Stomach (tissue), 4 donors: ENCODE measurements at regions not wholly inside any gene's neighbourhood (a gene's known extent, or its start where the extent isn't known, plus 50 kb on each side); places are given as distances from the start of the nearest gene placed in this dataset.
"Not testable (repeated sequence)": the region's sequence is repeated elsewhere in the genome, so short reads cannot be mapped to it uniquely, and the experiment has no call there.

Experiments used
- EP300 ChIP-seq: sonication (generic); formaldehyde crosslinking; IDR thresholded peaks from one replicate; pipeline ENCODE4 v1.6.1; 2017; ENCODE audit warnings: antibody characterized with exemption
- POLR2A ChIP-seq, 4 donors: fragments of 450-650 bp; IDR thresholded peaks; one replicate each; pipeline ENCODE4 v1.6.1; 2016; ENCODE audit warnings: antibody characterized with exemption in 4 of 4, control low read depth in 2 of 4, mild to moderate bottlenecking in 1 of 4, moderate library complexity in 1 of 4
- POLR2AphosphoS5 ChIP-seq, 3 donors: sonication (generic); formaldehyde crosslinking; IDR thresholded peaks; one replicate each; pipeline ENCODE4 v1.6.1; 2016; ENCODE audit warnings: antibody characterized with exemption in 3 of 3
- TF ChIP-seq, protein P1 (sequence below), 7 experiments: fragments of 450-650 bp in 4 of 7; fragments of 200-600 bp in 3 of 7; sonication (generic) in 3 of 7; IDR thresholded peaks; one replicate each; pipeline ENCODE4 v1.5.1; 2016 to 2019; ENCODE audit warnings: antibody characterized with exemption in 7 of 7, control low read depth in 2 of 7, mild to moderate bottlenecking in 1 of 7

DNA sequence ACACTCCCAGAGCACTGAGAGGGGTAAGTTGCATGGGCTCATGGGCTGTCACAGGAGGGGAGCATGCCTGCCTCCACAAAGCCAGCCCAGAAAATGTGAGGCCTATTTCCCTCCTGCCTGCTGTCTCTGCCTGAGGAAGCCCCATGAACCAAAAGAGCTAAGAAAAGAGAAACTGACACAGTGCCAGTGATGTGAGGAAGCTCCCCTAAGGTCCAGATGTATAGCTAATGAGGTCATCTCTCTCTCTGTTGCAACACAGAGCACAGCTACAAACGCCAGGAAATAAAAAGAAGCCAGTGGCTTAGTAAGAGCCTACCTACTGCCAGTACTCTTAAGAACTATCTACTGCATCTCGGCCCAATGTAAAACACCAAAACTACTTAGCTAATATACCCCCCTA is 653.5 kb downstream of the NAP1L3 start:
- TF ChIP-seq, protein P1, sequence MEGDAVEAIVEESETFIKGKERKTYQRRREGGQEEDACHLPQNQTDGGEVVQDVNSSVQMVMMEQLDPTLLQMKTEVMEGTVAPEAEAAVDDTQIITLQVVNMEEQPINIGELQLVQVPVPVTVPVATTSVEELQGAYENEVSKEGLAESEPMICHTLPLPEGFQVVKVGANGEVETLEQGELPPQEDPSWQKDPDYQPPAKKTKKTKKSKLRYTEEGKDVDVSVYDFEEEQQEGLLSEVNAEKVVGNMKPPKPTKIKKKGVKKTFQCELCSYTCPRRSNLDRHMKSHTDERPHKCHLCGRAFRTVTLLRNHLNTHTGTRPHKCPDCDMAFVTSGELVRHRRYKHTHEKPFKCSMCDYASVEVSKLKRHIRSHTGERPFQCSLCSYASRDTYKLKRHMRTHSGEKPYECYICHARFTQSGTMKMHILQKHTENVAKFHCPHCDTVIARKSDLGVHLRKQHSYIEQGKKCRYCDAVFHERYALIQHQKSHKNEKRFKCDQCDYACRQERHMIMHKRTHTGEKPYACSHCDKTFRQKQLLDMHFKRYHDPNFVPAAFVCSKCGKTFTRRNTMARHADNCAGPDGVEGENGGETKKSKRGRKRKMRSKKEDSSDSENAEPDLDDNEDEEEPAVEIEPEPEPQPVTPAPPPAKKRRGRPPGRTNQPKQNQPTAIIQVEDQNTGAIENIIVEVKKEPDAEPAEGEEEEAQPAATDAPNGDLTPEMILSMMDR (IDR thresholded peaks at IDR 0.05) = not testable (repeated sequence)
- not testable (repeated sequence) for TF ChIP-seq EP300; POLR2AphosphoS5 (IDR thresholded peaks at IDR 0.05); POLR2A (IDR thresholded peaks at IDR 0.05)
